Glutamatergic neuron (in vitro differentiated cells): ENCODE measurements at regions not wholly inside any gene's neighbourhood (a gene's known extent, or its start where the extent isn't known, plus 50 kb on each side); places are given as distances from the start of the nearest gene placed in this dataset.

ENCODE experiments used
- DNase-seq: peaks from one replicate; pipeline ENCODE4 v3.0.0; 2022
- H3K27ac Mint-ChIP-seq: one replicate; pipeline ENCODE4 v1.8.0; 2020; ENCODE audit warnings: mild to moderate bottlenecking, mixed read lengths, inconsistent platforms; ENCODE audit not compliant: unreplicated experiment
- H3K27me3 Mint-ChIP-seq: one replicate; pipeline ENCODE4 v1.8.0; 2020; ENCODE audit warnings: mild to moderate bottlenecking, moderate library complexity, mixed read lengths, inconsistent platforms; ENCODE audit not compliant: unreplicated experiment
- H3K36me3 Mint-ChIP-seq: one replicate; pipeline ENCODE4 v1.8.0; 2020; ENCODE audit warnings: mild to moderate bottlenecking, mixed read lengths, inconsistent platforms; ENCODE audit not compliant: unreplicated experiment
- H3K4me1 Mint-ChIP-seq: one replicate; pipeline ENCODE4 v1.8.0; 2020; ENCODE audit warnings: mild to moderate bottlenecking, low read depth, mixed read lengths, inconsistent platforms; ENCODE audit not compliant: unreplicated experiment
- H3K4me3 Mint-ChIP-seq: one replicate; pipeline ENCODE4 v1.8.0; 2020; ENCODE audit warnings: mild to moderate bottlenecking, mixed read lengths, inconsistent platforms; ENCODE audit not compliant: unreplicated experiment
- H3K9me3 Mint-ChIP-seq: one replicate; pipeline ENCODE4 v1.8.0; 2020; ENCODE audit warnings: mild to moderate bottlenecking, moderate library complexity, mixed read lengths, inconsistent platforms; ENCODE audit not compliant: unreplicated experiment
- CTCF ChIP-seq: fragments of 200-600 bp; sonication (generic); IDR thresholded peaks from one replicate; pipeline ENCODE4 v1.5.0; 2021; ENCODE audit not compliant: partially characterized antibody, unreplicated experiment

GRCh38 chr5:21663082-21663481 is 1190.1 kb downstream of the CDH12 start:
- Mint-ChIP-seq H3K9me3 (no peaks in the 10 kb centered on the region), H3K27me3 (no peaks in the 10 kb centered on the region), H3K36me3 (no peaks in the 10 kb centered on the region), H3K27ac (no peak overlapping the region), H3K4me1 (no peaks in the 10 kb centered on the region), H3K4me3 (no peak overlapping the region)
- DNase-seq = no peak
- no peak for TF ChIP-seq CTCF

- no peaks in the 10 kb centered on the region for H3K36me3 Mint-ChIP-seq
- no peak overlapping the region for H3K27ac Mint-ChIP-seq
- H3K4me3 Mint-ChIP-seq = no peak overlapping the region
- H3K27me3 Mint-ChIP-seq = no peaks in the 10 kb centered on the region
- peaks cover 1% of the 10 kb centered on the region for H3K9me3 Mint-ChIP-seq
- no peak for TF ChIP-seq CTCF
- no peaks in the 10 kb centered on the region for H3K4me1 Mint-ChIP-seq
- DNase-seq = no peak
These were observed 1192.0 kb downstream of the CDH12 start for GRCh38 chr5:21661184-21661583.

GRCh38 chr5:21654556-21654955 is 1198.6 kb downstream of the CDH12 start:
- no peaks in the 10 kb centered on the region for H3K4me1 Mint-ChIP-seq
- no peak for DNase-seq
- no peaks in the 10 kb centered on the region for H3K36me3 Mint-ChIP-seq
- H3K27me3 Mint-ChIP-seq = no peaks in the 10 kb centered on the region
- no peak overlapping the region for H3K27ac Mint-ChIP-seq
- H3K4me3 Mint-ChIP-seq = no peak overlapping the region
- H3K9me3 Mint-ChIP-seq = peaks cover 1% of the 10 kb centered on the region
- TF ChIP-seq CTCF = no peak

- H3K36me3 Mint-ChIP-seq = no peaks in the 10 kb centered on the region
- no peak for DNase-seq
- no peaks in the 10 kb centered on the region for H3K9me3 Mint-ChIP-seq
- no peak overlapping the region for H3K4me3 Mint-ChIP-seq
- no peaks in the 10 kb centered on the region for H3K27me3 Mint-ChIP-seq
- no peak overlapping the region for H3K27ac Mint-ChIP-seq
- no peaks in the 10 kb centered on the region for H3K4me1 Mint-ChIP-seq
- no peak for TF ChIP-seq CTCF
These were observed 1203.2 kb downstream of the CDH12 start for GRCh38 chr5:21649969-21650368.

GRCh38 chr5:21646469-21646868 is 1206.7 kb downstream of the CDH12 start:
- DNase-seq = no peak
- no peak for TF ChIP-seq CTCF
- no peaks in the 10 kb centered on the region for H3K36me3 Mint-ChIP-seq
- no peaks in the 10 kb centered on the region for H3K27me3 Mint-ChIP-seq
- no peak overlapping the region for H3K27ac Mint-ChIP-seq
- no peaks in the 10 kb centered on the region for H3K4me1 Mint-ChIP-seq
- H3K9me3 Mint-ChIP-seq = no peaks in the 10 kb centered on the region
- no peak overlapping the region for H3K4me3 Mint-ChIP-seq
